ENCODE measurements at regions not wholly inside any gene's neighbourhood (a gene's known extent, or its start where the extent isn't known, plus 50 kb on each side); places are given as distances from the start of the nearest gene placed in this dataset.
"Not testable (repeated sequence)": the region's sequence is repeated elsewhere in the genome, so short reads cannot be mapped to it uniquely, and the experiment has no call there.

DNA sequence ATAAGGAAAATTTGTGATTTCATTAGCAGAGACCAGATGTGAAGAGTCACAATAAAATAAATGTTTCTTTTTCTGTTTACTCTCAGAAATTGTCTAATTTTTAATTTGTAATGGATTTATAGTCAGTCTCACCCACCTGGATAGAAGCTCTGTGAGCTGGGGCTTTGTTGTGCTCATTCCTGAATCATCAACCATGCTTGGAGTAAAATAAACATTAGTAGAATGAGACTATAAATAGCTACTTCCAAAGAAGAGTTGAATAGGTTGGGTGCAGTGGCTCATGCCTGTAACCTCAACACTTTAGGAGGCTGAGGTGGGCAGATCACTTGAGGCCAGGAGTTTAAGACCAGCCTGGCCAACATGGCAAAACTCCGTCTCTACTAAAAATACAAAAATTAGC is 185.3 kb upstream of the FBXO33 start:
- no peak for DNase-seq

DNA sequence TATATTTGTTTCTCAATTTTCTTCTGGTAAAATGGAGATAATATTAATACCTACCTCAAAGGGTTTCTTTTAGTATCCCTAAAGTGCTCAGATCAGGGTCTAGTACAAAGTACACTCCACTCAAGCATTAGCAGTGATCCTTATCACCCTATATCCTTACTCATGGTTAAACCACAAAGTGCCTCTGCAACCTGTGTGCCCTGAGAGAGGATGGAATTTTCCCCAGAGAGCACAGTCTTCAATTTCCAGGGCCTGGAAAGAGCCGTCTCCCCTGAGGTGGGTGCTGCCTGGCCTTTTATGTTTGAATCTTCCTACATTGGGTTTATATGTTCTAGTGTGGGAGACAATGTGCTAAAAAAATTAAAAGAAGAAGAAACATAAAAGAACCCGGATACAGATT is 183.1 kb upstream of the FBXO33 start:
- no peak for DNase-seq

DNA sequence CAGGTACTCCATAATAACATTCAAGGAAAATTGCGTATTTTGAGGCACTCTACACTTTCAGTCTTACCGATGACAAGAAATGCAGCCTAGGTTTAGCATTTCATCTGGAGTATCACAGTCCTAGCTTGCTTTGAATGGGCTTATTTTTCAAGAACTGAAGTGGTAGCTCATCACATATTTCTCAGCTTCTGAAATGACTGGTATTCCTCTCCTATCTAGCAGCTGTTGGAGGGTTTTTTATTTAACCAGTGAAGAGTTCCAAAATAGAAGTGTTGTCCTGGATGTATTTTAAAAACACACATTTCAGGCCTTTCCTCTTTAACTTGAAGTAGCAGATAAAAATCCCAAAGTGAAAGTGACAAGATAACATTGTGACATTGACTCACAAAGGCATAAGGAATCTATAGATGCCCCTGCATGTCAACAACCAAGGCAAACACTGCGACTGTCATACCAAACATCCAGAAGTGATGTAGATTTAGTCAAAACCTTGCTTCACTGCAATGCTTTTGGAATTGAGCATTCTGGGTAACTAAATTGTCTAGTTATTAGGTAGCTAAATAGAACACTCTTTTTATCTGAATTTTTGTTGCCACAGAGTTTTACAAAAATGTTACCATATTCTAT is 182.2 kb upstream of the FBXO33 start:
- DNase-seq, result no peak

DNA sequence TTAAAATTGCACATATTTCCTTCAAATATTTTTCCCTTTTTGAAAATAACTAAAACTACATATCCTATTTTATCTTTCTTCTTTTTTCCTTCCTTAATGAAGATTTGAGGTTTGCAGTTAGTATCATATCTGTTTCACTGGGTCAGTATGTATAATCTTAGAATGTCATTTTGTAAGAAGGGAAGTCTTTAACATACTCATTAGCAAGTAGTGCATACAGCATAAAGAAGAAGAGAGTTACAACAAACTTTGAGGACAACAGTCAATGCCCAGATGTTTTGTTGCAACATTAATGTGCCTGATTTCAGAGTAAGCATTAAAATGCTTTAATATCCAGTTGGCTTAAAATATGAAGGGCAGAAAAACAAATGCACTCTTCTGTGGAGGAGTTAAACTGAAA is 176.9 kb upstream of the FBXO33 start:
- DNase-seq, result no peak

DNA sequence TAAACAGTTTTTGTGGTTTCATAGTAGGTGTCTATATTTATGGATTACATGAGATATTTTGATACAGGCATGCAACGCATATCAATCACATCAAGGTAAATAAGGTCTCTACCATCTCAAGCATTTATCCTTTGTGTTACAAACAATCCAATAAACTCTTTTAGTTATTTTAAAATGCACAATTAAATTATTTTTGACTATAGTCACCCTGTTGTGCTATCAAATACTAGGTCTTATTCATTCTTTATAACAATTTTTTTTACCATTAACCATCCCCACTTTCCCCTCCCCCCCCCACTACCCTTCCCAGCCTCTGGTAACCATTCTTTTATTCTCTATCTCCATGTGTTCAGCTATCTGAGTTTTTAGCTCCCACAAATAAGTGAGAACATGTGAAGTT is 175.7 kb upstream of the FBXO33 start:
- no peak for DNase-seq

DNA sequence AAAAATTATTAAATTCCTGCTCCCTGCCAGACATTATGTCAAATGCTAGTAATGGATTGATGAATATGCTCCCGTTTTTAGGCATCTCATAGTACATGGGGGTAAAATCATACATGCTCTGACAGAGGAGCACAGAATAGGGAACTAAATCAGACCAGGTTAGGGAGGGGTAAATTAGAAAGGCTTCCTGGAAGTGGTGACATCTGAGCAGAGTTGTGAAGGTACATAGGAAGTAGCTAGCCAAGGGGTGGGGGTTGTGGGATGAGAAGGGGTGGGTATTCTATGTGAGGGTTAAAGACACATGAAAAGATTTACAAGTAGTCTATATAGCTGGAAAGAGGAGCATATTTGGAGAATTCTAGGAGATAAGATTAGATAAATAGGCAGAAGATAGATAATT is 171.7 kb upstream of the FBXO33 start:
- DNase-seq, result no peak

DNA sequence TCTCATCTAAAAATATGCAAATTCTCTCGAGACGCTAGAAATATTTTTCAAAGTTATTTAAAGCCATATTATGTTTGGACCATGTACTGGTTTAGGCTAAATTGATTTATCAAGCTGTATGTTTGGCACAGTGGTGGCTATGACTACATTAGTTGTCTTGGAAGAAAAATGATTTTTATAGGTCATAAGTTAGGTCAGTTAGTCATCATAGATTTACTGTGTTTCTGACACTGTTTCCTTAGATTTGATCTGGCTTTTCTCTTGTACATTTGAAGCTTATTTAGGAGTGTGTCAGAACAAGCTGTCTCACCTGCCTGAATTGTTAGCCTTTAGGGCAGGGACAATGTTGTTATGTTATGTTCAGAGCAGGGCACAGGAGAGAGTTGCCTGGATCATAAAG is 161.1 kb upstream of the FBXO33 start:
- no peak for DNase-seq

DNA sequence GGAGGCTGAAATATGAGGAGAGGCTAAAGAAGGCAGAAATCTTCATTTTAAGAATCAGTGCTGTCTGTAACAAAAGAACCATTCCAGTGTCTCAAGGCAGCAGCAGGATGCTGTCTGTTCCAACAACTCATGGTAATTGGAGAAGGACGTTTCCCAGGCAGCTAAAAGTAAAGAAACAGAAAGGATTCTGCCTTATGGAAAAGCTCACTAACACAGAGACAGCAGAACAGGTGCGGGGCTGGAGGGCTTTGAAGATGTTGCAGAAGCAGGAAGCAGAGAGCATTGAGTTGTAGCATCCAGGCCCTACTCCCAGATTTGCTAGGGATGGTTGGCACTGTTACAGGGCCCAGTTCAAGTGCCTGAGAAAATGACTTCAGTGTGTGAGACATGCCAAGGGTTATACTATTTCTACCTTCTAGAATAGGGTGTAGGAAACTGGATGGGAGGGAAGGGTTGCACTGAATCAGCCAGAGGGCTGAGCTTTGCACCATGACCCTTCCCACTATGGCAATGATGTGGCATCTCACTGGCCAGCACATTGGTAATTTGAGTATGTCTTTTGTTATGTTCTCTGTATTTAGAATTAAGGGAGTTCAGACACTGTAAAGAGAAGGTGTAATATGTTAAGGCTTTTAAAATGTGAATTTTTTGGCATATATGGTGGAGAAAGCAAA is 160.0 kb upstream of the FBXO33 start:
- no peak for DNase-seq

DNA sequence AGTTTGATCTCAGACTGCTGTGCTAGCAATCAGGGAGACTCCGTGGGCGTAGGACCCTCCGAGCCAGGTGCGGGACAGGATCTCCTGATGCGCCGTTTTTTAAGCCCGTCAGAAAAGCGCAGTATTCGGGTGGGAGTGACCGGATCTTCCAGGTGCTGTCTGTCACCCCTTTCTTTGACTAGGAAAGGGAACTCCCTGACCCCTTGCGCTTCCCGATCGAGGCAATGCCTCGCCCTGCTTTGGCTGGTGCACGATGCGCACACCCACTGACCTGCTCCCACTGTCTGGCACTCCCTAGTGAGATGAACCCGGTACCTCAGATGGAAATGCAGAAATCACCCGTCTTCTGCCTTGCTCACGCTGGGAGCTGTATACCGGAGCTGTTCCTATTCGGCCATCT is 157.6 kb upstream of the FBXO33 start:
- DNase-seq, result not testable (repeated sequence)

DNA sequence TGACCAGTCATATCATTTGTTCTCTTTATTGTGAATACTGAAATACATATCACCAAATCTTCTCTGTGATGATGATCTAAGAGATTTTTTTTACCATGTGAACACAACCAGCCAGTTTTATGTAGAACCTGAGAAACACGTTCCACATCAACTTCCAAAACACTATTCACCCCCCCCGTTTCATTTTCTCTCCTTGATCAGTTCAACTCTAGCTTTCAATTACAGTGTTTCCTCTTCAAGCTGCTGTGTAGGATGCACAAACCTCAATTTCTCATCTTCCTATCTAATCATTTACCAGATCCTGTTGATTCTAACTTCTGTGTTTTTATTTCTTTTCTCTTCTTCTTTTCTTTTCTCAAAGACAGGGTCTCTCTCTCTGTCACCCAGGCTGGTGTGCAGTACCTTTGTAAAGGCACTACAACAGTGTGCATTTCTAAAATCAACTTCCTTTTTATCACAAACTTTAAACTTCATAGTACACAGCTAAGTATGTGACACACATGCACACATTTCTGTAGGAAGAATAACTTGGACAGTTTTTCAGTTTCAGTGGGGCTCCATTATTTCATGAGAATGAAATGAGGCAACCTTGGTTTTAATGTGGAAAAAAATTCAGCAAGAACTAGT is 149.9 kb upstream of the FBXO33 start:
- DNase-seq, result no peak

DNA sequence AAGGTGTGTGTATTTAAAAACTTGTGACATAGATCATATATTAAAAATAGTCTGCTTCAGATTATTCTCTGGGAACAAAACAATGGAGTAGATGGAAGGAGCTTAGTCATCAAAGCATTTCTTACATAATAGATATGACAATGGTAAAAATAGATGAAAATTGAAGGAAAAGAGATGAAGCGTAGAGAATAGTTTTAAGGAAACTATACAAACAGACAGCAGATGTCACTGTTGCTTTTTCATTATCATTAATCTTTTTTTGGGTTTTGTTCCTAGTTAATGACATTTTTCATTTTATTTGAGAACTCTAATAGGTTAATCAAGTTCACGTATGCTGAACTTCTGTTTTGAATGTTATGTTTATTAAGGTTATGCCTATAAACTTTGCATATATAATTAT is 149.2 kb upstream of the FBXO33 start:
- DNase-seq, result no peak

DNA sequence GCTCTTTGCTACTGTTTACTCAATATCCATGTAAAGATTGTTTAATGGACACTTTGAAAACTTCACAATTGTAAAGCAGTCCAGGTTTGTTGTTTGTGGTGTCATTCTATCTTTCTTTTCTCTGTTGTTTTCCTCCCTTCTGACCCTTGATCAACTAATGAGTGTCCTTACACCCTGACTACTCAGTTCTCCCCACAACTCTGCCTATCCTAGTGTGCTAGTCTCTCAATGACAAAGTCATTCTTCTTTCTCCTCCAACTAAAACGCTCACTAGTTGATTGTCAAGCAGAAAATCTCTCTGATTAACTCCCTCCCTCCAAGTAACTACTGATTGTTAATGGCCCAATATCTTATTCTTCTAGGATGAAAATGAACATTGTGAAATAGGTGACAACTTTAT is 148.5 kb upstream of the FBXO33 start:
- no peak for DNase-seq

DNA sequence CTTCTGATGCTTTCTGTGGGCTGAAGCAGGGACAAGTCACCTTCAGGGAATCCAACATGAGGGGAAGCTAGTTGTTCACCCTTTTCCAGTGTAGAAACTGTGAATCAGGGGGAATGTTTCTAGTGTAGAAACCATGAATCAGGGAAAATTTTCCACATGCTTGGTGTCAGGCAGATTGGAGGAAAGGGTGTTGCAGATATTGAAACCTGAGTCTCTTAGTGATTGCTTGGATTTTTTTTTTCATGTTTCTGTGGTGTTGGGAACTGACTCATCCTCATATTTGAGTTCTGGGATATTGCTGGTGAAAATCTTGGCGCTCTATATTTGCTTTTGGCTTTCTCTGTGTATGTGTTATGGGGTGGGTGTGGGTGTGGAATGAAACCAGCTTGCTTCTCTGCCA is 144.5 kb upstream of the FBXO33 start:
- DNase-seq, result no peak

DNA sequence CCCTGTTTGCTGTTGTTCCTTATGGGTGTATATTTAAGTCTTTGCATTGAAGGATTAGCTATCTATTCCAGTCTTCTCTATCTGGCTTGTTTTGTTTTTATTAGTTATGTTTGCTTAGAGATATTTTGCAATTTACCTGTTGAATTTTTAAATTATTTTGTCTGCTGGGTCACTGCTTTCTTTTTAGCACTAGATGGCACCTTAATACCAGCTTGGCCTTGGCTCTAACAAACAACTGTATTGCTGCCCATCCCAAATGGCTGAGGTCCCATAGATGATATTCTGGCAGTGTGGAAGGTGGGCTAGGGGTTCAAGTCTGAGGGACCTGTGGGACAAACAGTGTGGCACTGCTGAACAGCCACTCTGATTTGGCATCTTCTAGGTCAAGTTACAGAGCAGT is 144.0 kb upstream of the FBXO33 start:
- no peak for DNase-seq

DNA sequence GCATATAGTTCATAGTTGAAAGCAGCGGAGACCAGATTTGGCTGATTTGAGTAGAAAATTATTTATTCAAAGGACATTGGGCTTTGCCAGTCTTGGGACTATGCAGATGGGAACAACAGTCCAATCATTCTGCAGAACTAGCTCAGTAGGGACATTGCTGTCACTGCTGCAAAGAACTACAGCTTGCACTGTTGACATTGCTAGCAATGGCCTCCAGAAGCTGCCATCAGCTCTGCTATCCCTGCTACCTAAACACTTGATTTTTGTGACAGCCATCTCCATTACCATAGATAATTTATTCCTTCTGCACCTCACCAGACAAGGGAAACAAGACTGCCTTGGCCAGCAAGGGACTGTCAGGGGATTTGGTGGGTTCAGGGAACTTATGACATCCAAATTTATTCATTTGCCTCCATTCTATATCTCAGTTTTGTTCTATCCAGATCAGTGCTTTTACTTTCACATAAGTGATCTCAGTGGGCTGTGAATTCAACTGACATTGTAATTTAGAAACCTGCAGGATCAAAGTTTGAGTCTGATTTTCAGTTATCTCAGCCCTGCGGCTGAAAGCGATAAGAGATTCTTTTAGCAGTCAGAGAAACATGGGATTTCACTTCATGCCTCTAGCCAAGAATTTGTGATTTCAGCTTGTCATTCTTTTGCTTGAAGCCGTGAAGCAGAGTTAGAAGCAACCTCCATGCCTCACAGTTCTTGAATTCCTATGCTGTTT is 136.7 kb upstream of the FBXO33 start:
- DNase-seq, result no peak

DNA sequence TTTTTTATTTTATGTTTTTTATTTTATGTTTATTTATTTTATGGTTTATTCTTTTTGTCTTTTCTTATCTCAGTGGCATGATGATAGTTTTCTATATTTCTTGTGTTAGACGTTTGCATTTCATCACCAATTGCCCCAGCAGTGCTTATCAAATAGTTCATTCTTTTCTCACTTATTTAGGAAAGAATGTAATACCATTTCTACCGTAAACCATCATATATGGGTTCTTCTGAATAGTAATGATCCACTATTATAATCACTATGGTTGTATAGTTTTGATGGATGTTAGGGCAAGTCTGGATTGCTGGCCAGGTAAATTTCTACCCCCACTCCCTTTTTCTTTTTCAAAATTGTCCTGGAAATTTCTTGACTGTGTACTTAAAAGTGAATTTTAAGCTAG is 134.6 kb upstream of the FBXO33 start:
- no peak for DNase-seq

DNA sequence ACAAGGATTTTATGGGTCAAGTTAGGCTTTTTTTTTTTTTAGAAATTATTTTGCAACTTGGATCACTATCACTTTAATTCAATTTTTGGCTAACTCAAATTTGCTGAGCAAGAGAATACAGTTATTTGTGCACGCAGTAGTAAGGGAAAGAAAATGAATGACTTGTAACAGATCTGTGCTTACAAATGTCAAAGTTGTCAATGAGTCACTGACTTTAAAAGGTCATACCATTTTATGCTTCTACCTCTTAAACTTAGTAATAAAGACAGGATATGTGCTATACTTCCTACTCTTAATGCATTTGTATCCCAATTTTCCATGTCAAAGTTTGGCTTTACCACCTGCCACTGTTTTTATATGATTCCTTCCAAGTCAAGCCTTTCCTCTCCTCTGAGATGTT is 131.1 kb upstream of the FBXO33 start:
- no peak for DNase-seq

DNA sequence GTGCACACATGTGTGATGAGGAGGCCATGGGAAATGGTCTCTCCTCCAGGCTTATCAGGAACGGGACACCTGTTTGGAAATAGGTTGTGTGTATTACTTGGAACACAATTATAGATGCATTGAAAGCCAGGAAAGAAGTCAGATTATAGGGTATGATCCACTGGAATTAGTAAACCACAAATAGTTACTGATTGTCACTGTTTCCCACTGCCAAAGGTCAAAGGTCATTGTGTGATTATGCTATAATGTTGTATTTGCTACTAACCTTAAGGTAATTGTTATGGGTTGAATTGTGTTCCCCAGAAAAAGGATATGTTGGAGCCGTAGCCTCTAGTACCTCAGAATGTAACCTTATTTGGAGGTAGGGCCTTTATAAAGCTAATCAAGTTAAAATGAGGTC is 129.9 kb upstream of the FBXO33 start:
- DNase-seq, result no peak

DNA sequence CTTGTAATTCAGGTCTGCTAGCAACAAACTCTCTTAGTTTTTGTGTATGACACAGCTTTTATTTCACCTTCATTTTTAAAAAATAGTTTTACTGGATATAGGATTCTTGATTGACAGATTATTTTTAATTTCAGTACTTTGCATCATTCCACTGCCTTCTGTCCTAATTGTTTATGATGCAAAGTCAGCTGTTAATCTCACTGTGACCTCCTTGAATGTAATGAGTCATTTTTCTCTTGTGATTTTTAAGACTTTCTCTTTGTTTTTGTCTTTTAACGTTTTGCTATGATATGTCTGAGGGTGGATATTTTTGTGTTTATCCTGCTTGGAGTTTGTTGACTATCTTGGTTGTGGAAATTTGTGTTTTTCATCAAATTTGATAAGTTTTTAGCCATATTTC is 126.3 kb upstream of the FBXO33 start:
- DNase-seq, result no peak

DNA sequence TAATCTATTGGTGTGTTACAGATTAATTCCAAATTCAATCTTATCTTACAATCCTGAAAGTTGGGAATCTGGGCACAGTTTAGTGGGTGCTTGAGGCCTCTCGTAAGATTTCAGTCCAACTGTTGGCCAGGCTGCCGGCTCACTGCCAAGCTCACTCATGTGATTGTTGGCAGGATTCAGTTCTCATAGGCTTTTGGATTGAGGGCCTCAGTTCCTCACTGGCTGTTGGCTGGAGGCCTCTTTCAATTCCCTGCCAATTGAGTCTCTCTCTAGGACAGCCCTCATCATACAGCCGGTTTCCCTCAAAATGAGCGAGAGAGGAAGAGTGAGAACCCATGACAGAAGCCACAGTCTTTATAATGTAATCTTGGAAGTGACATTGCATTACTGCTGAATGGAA is 123.5 kb upstream of the FBXO33 start:
- DNase-seq, result no peak

DNA sequence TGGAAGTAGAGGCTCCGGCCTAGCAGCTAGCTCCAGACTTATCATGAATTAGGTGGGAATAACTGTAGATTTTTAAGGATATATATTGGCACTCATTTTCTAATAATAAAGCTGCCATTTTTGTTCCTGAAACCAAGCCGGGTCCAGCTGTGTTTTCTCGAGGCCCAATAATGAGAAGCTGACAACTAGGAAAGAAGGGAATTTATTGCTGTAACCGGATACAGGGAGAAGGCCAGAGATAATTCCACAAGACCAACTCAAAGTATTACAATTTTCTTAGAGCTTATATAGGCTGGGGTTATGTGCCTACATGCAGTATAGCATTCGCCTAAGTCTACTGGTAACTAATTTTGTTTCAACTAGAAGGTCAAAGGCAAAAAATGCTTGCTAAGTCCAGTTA is 122.3 kb upstream of the FBXO33 start:
- DNase-seq, result no peak

DNA sequence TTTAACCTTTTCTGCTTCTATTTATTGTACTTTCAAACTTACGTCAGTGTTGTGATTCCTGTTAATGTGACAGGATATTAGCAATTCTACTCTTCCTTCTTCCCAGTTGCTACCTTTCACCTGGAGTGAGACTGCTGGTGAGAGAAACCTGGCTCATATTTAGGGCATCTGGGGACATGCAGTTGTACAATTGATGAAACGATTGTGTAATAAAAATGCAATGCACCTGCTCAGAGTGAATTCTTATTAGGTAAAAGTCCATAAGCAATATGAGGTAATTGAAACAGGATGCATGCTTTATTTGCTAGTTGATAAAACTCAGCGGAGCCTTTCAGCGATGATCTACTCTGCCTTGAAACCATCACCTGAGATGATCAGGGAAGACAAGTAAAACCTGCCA is 116.1 kb upstream of the FBXO33 start:
- no peak for DNase-seq

DNA sequence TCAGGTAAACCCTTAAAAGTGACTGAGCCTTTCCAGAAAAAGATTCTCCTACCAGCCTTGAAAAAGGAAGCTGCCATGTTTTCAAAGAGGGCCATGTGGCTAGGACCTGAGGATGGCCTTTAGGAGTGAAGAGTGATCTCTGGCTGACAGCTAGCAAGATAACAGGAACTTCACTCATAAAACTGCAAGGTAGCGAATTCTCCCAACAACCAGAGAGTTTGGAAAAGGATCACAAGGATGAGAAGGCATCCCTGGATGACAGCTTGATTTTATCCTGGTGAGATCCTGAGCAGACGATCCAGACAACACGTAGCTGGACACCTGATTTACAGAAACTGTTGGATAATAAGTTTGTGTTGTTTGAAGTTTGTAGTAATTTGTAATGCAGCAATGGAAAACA is 115.6 kb upstream of the FBXO33 start:
- DNase-seq, result no peak

DNA sequence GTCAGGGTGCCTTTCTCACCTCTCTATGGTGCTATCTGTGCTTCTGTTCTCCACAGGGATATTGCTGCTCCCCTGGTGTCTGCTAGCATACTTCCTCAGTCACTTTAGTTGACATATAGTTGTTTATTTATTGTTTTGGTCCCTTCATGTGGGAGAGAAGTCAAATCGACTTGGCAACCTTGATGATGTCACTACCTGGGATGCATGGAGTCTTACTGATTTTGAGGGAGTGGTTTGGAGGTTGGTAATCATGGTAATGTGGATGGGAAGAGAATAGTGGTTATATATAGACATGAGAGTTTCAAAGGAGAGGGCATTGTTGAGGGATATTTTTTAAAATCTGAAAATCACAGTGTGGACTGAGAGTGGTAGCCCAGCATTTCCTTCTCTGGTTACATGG is 73.6 kb upstream of the FBXO33 start:
- DNase-seq, result no peak

All from suppressor macrophage treated with lipopolysaccharide for 1 hour (primary cell).